ENCODE measurements at regions not wholly inside any gene's neighbourhood (a gene's known extent, or its start where the extent isn't known, plus 50 kb on each side); places are given as distances from the start of the nearest gene placed in this dataset.

DNA sequence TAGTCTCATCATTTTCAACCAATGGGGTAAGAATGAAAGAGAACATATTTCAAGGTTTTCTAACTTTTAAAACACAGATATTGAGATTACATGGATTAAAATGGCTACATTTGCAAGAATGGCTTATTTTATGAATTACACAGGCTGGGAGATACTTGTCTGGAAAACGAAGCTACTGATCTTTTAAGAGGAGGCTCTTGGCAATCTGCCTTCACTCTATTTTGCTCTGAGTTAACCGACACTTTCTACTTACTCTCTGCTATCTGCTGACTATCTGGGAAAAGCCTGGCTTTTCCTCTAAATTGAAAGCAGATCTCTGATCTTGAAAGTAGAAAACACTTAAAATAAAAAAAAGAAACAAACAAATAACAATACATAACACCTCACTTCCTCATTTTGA, 325.4 kb upstream of the LINC00305 start:
- H3K9ac ChIP-seq (ENCODE audit: low read length): no peak overlapping the region
- H3K4me3 ChIP-seq (ENCODE audit: low read depth in 1 of 2, low read length in 2 of 2): no peak overlapping the region
- no peaks in the 10 kb centered on the region for H3K4me1 ChIP-seq (ENCODE audit: insufficient read depth, low read length)
- H3K27ac ChIP-seq (ENCODE audit: low read depth, low read length): no peak overlapping the region
- no peaks in the 10 kb centered on the region for H3K27me3 ChIP-seq (ENCODE audit: control insufficient read depth in 1 of 2, insufficient read depth in 2 of 2, low read length in 2 of 2)
- H3K9me3 ChIP-seq (ENCODE audit: low read length): no peaks in the 10 kb centered on the region
- no peaks in the 10 kb centered on the region for H3K36me3 ChIP-seq (ENCODE audit: insufficient read depth, low read length)

DNA sequence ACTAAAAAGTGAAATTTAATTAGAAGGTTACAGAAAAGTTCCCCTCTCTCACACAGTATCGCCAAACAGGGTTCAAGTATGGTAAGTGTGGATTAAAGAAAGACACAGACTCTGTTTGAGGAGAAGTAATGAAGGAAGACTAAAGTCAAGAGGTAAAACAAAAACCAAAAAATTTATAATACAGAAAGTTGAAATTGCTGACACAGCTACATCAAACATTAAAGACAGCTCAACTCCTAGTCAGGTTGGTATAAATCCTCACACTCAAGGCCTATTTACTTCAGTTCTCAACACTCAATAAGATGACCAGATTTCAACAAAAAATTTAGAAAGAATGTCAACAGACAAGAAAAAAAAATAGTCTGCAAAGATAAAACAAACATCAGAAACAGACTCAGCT, 300.5 kb upstream of the LINC00305 start:
- H3K9ac ChIP-seq (ENCODE audit: low read length): no peak overlapping the region
- H3K9me3 ChIP-seq (ENCODE audit: low read length): no peaks in the 10 kb centered on the region
- H3K4me1 ChIP-seq (ENCODE audit: insufficient read depth, low read length): no peaks in the 10 kb centered on the region
- no peaks in the 10 kb centered on the region for H3K27me3 ChIP-seq (ENCODE audit: control insufficient read depth in 1 of 2, insufficient read depth in 2 of 2, low read length in 2 of 2)
- H3K4me3 ChIP-seq (ENCODE audit: low read depth in 1 of 2, low read length in 2 of 2): no peak overlapping the region
- H3K27ac ChIP-seq (ENCODE audit: low read depth, low read length): no peak overlapping the region
- H3K36me3 ChIP-seq (ENCODE audit: insufficient read depth, low read length): no peaks in the 10 kb centered on the region

DNA sequence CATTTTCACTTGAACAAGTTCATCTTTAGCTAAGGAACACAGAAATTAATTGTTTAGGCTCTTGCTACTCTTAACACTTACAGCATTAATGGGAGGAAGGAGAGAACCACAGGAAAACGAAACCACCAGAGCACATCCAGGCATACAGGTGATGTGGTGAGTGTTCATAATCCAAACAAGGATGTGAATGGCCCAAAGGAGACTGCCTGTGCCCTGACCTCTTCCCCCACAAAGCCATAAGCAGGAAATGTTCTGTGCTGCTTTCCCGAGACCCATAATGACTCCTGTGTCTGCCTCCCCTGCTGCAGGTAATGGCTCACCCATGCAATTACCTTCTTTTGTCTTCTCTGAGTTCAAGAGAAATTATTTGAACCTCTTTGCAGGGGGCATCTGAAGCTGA, 295.9 kb upstream of the LINC00305 start:
- no peak overlapping the region for H3K4me3 ChIP-seq (ENCODE audit: low read depth in 1 of 2, low read length in 2 of 2)
- H3K9ac ChIP-seq (ENCODE audit: low read length): no peak overlapping the region
- H3K9me3 ChIP-seq (ENCODE audit: low read length): no peaks in the 10 kb centered on the region
- H3K27ac ChIP-seq (ENCODE audit: low read depth, low read length): no peak overlapping the region
- H3K27me3 ChIP-seq (ENCODE audit: control insufficient read depth in 1 of 2, insufficient read depth in 2 of 2, low read length in 2 of 2): no peaks in the 10 kb centered on the region
- H3K4me1 ChIP-seq (ENCODE audit: insufficient read depth, low read length): no peaks in the 10 kb centered on the region
- no peaks in the 10 kb centered on the region for H3K36me3 ChIP-seq (ENCODE audit: insufficient read depth, low read length)

DNA sequence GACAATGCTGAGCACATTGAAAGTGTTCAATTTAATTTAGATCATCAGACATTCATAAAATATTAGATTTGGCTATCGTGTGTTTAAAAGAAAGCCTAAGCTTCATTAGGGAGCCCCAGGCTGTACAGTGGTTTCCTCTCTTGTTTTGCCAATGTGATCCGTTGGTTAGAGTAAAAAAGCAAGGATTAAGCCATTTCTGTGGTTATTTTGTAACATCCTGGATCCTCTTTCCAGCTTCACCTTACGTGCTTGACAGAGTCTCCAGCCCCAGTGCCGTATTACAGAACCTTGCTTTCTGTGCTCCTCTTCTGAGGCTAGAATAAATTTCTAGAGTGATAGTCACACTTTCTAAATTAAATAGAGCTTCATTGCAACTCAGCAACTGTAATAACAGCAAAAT, 289.3 kb upstream of the LINC00305 start:
- H3K27me3 ChIP-seq (ENCODE audit: control insufficient read depth in 1 of 2, insufficient read depth in 2 of 2, low read length in 2 of 2): no peaks in the 10 kb centered on the region
- H3K36me3 ChIP-seq (ENCODE audit: insufficient read depth, low read length): no peaks in the 10 kb centered on the region
- no peak overlapping the region for H3K27ac ChIP-seq (ENCODE audit: low read depth, low read length)
- no peaks in the 10 kb centered on the region for H3K9me3 ChIP-seq (ENCODE audit: low read length)
- no peak overlapping the region for H3K9ac ChIP-seq (ENCODE audit: low read length)
- no peaks in the 10 kb centered on the region for H3K4me1 ChIP-seq (ENCODE audit: insufficient read depth, low read length)
- no peak overlapping the region for H3K4me3 ChIP-seq (ENCODE audit: low read depth in 1 of 2, low read length in 2 of 2)

DNA sequence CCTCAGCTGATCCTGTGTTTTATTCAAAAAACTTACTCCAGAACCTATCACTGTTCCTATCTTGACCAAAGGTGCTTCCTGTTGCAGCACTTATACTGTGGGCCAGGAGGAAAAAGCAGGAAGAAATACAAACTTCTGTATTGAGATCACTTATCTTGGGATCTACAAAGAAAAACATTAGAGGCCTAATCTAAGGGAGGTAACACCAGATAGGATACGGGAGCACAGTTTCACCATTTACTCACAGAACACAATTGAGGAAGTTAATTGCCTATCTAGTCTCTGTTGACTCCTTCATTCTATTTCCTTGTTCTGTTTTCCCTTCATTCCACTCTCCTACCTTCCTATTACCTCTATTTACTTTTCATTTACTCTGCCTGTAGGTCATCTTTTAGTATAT, 287.2 kb upstream of the LINC00305 start:
- H3K27me3 ChIP-seq (ENCODE audit: control insufficient read depth in 1 of 2, insufficient read depth in 2 of 2, low read length in 2 of 2): no peaks in the 10 kb centered on the region
- no peaks in the 10 kb centered on the region for H3K9me3 ChIP-seq (ENCODE audit: low read length)
- no peak overlapping the region for H3K27ac ChIP-seq (ENCODE audit: low read depth, low read length)
- no peaks in the 10 kb centered on the region for H3K4me1 ChIP-seq (ENCODE audit: insufficient read depth, low read length)
- H3K9ac ChIP-seq (ENCODE audit: low read length): no peak overlapping the region
- no peaks in the 10 kb centered on the region for H3K36me3 ChIP-seq (ENCODE audit: insufficient read depth, low read length)
- no peak overlapping the region for H3K4me3 ChIP-seq (ENCODE audit: low read depth in 1 of 2, low read length in 2 of 2)

DNA sequence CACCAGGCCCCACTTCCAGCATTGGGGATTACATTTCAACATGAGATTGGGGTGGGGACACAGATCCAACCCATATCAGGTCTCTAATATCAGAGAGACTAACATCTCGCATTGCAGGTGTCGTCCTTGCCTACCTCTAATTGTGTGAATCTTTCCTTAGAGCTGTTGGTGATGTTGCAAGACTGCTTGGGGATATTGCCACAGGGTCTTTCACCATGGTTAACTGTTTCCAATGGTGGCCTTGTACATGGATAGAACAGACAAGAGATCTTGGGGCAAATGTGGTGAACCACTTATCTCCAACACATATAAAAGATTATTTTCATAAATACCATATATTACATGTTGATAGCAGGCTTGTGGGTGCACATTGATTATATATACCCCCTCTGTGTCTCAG, 270.3 kb upstream of the LINC00305 start:
- no peak overlapping the region for H3K27ac ChIP-seq (ENCODE audit: low read depth, low read length)
- H3K4me1 ChIP-seq (ENCODE audit: insufficient read depth, low read length): no peaks in the 10 kb centered on the region
- no peak overlapping the region for H3K9ac ChIP-seq (ENCODE audit: low read length)
- no peaks in the 10 kb centered on the region for H3K36me3 ChIP-seq (ENCODE audit: insufficient read depth, low read length)
- no peaks in the 10 kb centered on the region for H3K27me3 ChIP-seq (ENCODE audit: control insufficient read depth in 1 of 2, insufficient read depth in 2 of 2, low read length in 2 of 2)
- H3K9me3 ChIP-seq (ENCODE audit: low read length): no peaks in the 10 kb centered on the region
- no peak overlapping the region for H3K4me3 ChIP-seq (ENCODE audit: low read depth in 1 of 2, low read length in 2 of 2)

DNA sequence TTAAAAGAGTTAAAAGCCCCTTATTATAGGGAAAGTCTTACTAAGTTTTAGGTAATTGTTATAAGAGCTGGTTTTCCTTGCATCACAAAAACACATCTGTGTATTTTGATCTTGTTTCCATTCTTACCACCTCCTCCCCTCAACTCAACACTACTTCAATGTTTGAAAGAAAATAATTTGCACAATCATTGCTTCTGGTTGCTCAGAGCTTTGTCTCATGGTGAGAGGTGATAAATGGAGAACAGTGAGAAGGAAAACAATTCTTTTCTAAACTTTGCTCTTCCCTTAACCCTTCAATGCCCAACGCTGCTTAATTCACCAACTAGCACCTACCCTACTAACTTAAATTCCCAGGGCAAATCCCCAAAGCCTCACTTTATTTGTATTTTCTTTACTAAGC, 268.1 kb upstream of the LINC00305 start:
- no peak overlapping the region for H3K27ac ChIP-seq (ENCODE audit: low read depth, low read length)
- no peak overlapping the region for H3K9ac ChIP-seq (ENCODE audit: low read length)
- H3K27me3 ChIP-seq (ENCODE audit: control insufficient read depth in 1 of 2, insufficient read depth in 2 of 2, low read length in 2 of 2): no peaks in the 10 kb centered on the region
- no peaks in the 10 kb centered on the region for H3K9me3 ChIP-seq (ENCODE audit: low read length)
- H3K4me3 ChIP-seq (ENCODE audit: low read depth in 1 of 2, low read length in 2 of 2): no peak overlapping the region
- no peaks in the 10 kb centered on the region for H3K36me3 ChIP-seq (ENCODE audit: insufficient read depth, low read length)
- H3K4me1 ChIP-seq (ENCODE audit: insufficient read depth, low read length): no peaks in the 10 kb centered on the region

DNA sequence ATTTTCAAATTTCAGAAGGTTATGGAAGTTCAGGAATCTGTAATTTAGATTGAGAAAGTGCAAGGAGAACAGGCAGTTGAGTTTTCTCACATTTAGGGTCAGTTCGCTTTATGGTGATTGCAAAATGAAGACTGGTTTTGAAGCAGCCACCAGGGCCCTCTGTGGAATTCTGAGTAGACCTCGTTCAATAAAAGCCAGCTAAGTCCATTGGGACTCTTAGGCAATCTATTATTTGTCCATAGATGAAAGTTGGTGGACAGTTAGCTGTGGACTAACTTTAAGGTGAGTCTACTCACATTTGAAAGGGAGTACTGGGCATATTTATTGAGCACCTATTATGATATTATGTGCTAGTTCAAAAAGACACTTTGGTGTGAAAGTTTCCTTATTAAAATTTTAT, 266.3 kb upstream of the LINC00305 start:
- H3K9me3 ChIP-seq (ENCODE audit: low read length): no peaks in the 10 kb centered on the region
- H3K27ac ChIP-seq (ENCODE audit: low read depth, low read length): no peak overlapping the region
- no peaks in the 10 kb centered on the region for H3K36me3 ChIP-seq (ENCODE audit: insufficient read depth, low read length)
- no peak overlapping the region for H3K4me3 ChIP-seq (ENCODE audit: low read depth in 1 of 2, low read length in 2 of 2)
- no peaks in the 10 kb centered on the region for H3K4me1 ChIP-seq (ENCODE audit: insufficient read depth, low read length)
- no peaks in the 10 kb centered on the region for H3K27me3 ChIP-seq (ENCODE audit: control insufficient read depth in 1 of 2, insufficient read depth in 2 of 2, low read length in 2 of 2)
- no peak overlapping the region for H3K9ac ChIP-seq (ENCODE audit: low read length)

DNA sequence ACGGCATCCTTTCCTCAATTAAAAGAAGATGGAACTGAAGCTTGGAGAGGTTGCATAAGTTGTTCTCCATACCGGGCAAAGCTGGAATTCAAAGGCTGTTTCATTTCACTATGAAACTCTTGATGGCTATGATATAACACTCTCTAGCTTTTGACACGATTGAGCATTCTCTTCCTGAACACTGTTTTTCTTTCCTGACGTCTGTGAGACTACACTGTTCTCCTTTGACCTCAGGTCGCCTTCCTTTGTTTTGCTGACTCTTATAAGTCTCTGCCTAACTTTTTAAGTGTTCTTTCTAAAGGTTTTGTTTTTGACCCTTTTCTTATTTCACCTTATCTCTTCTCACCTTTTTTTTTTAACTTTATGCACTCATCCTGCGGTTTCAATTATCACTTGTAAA, 261.8 kb upstream of the LINC00305 start:
- H3K36me3 ChIP-seq (ENCODE audit: insufficient read depth, low read length): no peaks in the 10 kb centered on the region
- no peak overlapping the region for H3K27ac ChIP-seq (ENCODE audit: low read depth, low read length)

DNA sequence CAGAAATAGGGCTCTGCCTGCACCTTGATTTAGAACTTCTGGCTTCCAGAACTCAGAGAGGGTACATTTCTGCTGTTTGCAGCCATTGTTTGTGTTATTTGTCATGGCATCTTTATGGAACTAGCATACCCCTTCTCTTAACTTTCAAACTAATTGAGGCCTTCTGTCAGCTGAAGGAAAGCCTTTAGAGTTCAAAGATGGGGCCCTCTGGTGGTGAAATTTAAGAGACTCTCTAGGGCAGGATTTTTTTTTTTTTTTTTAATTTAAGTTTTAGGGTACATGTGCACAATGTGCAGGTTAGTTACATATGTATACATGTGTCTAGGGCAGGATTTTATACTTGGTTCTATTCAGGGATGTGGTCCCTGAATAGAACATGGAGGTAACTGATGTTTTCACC, 260.6 kb upstream of the LINC00305 start:
- Histone ChIP-seq H3K36me3 (ENCODE audit: insufficient read depth, low read length) (no peaks in the 10 kb centered on the region), H3K27me3 (ENCODE audit: control insufficient read depth in 1 of 2, insufficient read depth in 2 of 2, low read length in 2 of 2) (no peaks in the 10 kb centered on the region), H3K27ac (ENCODE audit: low read depth, low read length) (no peak overlapping the region), H3K9me3 (ENCODE audit: low read length) (no peaks in the 10 kb centered on the region), H3K9ac (ENCODE audit: low read length) (no peak overlapping the region), H3K4me3 (ENCODE audit: low read depth in 1 of 2, low read length in 2 of 2) (no peak overlapping the region), H3K4me1 (ENCODE audit: insufficient read depth, low read length) (no peaks in the 10 kb centered on the region)

More for the DNA sequence above, 261.8 kb upstream of the LINC00305 start:
- Histone ChIP-seq H3K9ac (ENCODE audit: low read length) (no peak overlapping the region), H3K27me3 (ENCODE audit: control insufficient read depth in 1 of 2, insufficient read depth in 2 of 2, low read length in 2 of 2) (no peaks in the 10 kb centered on the region), H3K9me3 (ENCODE audit: low read length) (no peaks in the 10 kb centered on the region), H3K4me1 (ENCODE audit: insufficient read depth, low read length) (no peaks in the 10 kb centered on the region), H3K4me3 (ENCODE audit: low read depth in 1 of 2, low read length in 2 of 2) (no peak overlapping the region)

DNA sequence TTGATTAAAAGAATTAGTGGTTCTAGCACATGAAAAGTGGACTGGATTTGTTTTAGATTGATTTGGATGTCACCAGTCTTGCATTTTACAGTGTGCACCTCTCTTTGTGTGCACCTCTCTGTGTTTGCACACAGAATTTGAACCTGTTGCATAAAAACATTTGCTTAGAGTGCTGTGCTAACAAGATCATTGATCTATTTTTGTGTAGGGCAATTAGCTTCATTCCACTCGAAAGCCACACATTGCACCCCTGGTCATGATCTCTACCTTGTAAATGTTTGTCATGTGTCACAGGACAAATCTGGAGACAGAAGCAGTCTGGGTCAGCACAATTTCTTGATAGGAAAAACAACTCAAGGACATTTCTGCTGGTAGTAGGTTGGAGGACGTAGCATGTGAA, 258.7 kb upstream of the LINC00305 start:
- no peaks in the 10 kb centered on the region for H3K4me1 ChIP-seq (ENCODE audit: insufficient read depth, low read length)
- no peak overlapping the region for H3K27ac ChIP-seq (ENCODE audit: low read depth, low read length)
- H3K9ac ChIP-seq (ENCODE audit: low read length): no peak overlapping the region
- no peak overlapping the region for H3K4me3 ChIP-seq (ENCODE audit: low read depth in 1 of 2, low read length in 2 of 2)
- no peaks in the 10 kb centered on the region for H3K9me3 ChIP-seq (ENCODE audit: low read length)
- H3K27me3 ChIP-seq (ENCODE audit: control insufficient read depth in 1 of 2, insufficient read depth in 2 of 2, low read length in 2 of 2): no peaks in the 10 kb centered on the region
- no peaks in the 10 kb centered on the region for H3K36me3 ChIP-seq (ENCODE audit: insufficient read depth, low read length)

DNA sequence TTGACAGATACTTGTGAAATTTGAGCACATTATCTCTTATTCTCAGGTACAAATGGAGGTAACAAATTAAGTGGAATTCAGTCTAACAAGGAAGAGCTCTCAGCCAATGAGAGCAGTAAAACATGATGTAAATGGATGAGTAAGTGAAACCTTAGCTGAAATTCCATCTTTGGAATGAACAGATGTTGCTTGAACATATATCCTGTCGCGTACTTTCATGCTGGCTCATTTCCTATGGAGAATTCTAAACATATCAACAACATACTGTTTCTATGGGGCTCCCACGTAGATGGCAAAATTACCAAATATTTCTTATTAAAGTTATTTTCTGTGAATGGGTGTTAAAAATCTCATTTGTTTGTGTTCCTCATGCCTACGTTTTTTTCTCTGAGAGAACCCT, 256.3 kb upstream of the LINC00305 start:
- Histone ChIP-seq H3K36me3 (ENCODE audit: insufficient read depth, low read length) (no peaks in the 10 kb centered on the region), H3K9ac (ENCODE audit: low read length) (no peak overlapping the region), H3K27me3 (ENCODE audit: control insufficient read depth in 1 of 2, insufficient read depth in 2 of 2, low read length in 2 of 2) (no peaks in the 10 kb centered on the region), H3K9me3 (ENCODE audit: low read length) (no peaks in the 10 kb centered on the region), H3K4me3 (ENCODE audit: low read depth in 1 of 2, low read length in 2 of 2) (no peak overlapping the region), H3K27ac (ENCODE audit: low read depth, low read length) (no peak overlapping the region), H3K4me1 (ENCODE audit: insufficient read depth, low read length) (no peaks in the 10 kb centered on the region)

Data from muscle layer of colon (tissue), 2 donors.